ENCODE measurements at regions not wholly inside any gene's neighbourhood (a gene's known extent, or its start where the extent isn't known, plus 50 kb on each side); places are given as distances from the start of the nearest gene placed in this dataset.
"Not testable (repeated sequence)": the region's sequence is repeated elsewhere in the genome, so short reads cannot be mapped to it uniquely, and the experiment has no call there.

GRCh38 chrX:95539041-95539440 is 1145.6 kb upstream of the DIAPH2 start:
- Histone ChIP-seq H3K27me3 (replicated peaks in 2 of 5; ENCODE audit: control insufficient read depth in 4 of 5, insufficient read depth in 5 of 5, low read length in 4 of 5) (no peaks in the 10 kb centered on the region), H3K9me3 (ENCODE audit: control extremely low read depth in 1 of 5, control insufficient read depth in 4 of 5, insufficient read depth in 2 of 5, low read depth in 1 of 5, low read length in 4 of 5) (no peaks in the 10 kb centered on the region), H3K4me1 (ENCODE audit: control extremely low read depth in 1 of 4, control insufficient read depth in 4 of 4, insufficient read depth in 4 of 4, low read length in 3 of 4) (no peaks in the 10 kb centered on the region), H3K27ac (ENCODE audit: insufficient read depth in 1 of 2, low read depth in 1 of 2, low read length in 2 of 2, poor library complexity in 1 of 2, severe bottlenecking in 2 of 2) (no peak overlapping the region), H3K36me3 (ENCODE audit: control insufficient read depth in 4 of 4, insufficient read depth in 4 of 4, low read length in 3 of 4) (no peaks in the 10 kb centered on the region), H3K4me3 (ENCODE audit: control insufficient read depth in 1 of 7, extremely low read depth in 1 of 7, insufficient read depth in 4 of 7, low read depth in 2 of 7, low read length in 6 of 7) (no peak overlapping the region)
- DNase-seq: no peak
- 55% methylated on average over 3 of the region's 3 CpGs for WGBS (ENCODE audit: insufficient coverage)
- ChIA-PET POLR2A (no interaction called here), CTCF (no interaction called here)

DNA sequence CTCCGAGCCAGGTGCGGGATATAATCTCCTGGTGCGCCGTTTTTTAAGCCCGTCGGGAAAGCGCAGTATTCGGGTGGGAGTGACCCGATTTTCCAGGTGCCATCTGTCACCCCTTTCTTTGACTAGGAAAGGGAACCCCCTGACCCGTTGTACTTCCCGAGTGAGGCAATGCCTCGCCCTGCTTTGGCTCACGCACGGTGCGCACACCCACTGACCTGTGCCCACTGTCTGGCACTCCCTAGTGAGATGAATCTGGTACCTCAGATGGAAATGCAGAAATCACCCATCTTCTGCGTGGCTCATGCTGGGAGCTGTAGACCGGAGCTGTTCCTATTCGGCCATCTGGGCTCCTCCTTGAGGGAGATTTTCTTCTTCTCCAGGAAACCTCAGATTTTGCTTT is 1135.1 kb upstream of the DIAPH2 start:
- H3K36me3 ChIP-seq (ENCODE audit: control insufficient read depth in 4 of 4, insufficient read depth in 4 of 4, low read length in 3 of 4); H3K27ac ChIP-seq (ENCODE audit: insufficient read depth in 1 of 2, low read depth in 1 of 2, low read length in 2 of 2, poor library complexity in 1 of 2, severe bottlenecking in 2 of 2); H3K9me3 ChIP-seq (ENCODE audit: control extremely low read depth in 1 of 5, control insufficient read depth in 4 of 5, insufficient read depth in 2 of 5, low read depth in 1 of 5, low read length in 4 of 5); POLR2A ChIA-PET; DNase-seq; H3K4me1 ChIP-seq (ENCODE audit: control extremely low read depth in 1 of 4, control insufficient read depth in 4 of 4, insufficient read depth in 4 of 4, low read length in 3 of 4); H3K27me3 ChIP-seq (replicated peaks in 2 of 5; ENCODE audit: control insufficient read depth in 4 of 5, insufficient read depth in 5 of 5, low read length in 4 of 5); H3K4me3 ChIP-seq (ENCODE audit: control insufficient read depth in 1 of 7, extremely low read depth in 1 of 7, insufficient read depth in 4 of 7, low read depth in 2 of 7, low read length in 6 of 7); CTCF ChIA-PET: not testable (repeated sequence)
- WGBS (ENCODE audit: insufficient coverage): 93% methylated on average over 8 of the region's 18 CpGs

- ChIA-PET CTCF (no interaction called here), POLR2A (no interaction called here)
- Histone ChIP-seq H3K4me3 (ENCODE audit: control insufficient read depth in 1 of 7, extremely low read depth in 1 of 7, insufficient read depth in 4 of 7, low read depth in 2 of 7, low read length in 6 of 7) (no peak overlapping the region), H3K9me3 (ENCODE audit: control extremely low read depth in 1 of 5, control insufficient read depth in 4 of 5, insufficient read depth in 2 of 5, low read depth in 1 of 5, low read length in 4 of 5) (no peaks in the 10 kb centered on the region), H3K36me3 (ENCODE audit: control insufficient read depth in 4 of 4, insufficient read depth in 4 of 4, low read length in 3 of 4) (no peaks in the 10 kb centered on the region), H3K4me1 (ENCODE audit: control extremely low read depth in 1 of 4, control insufficient read depth in 4 of 4, insufficient read depth in 4 of 4, low read length in 3 of 4) (no peaks in the 10 kb centered on the region), H3K27me3 (replicated peaks in 2 of 5; ENCODE audit: control insufficient read depth in 4 of 5, insufficient read depth in 5 of 5, low read length in 4 of 5) (no peaks in the 10 kb centered on the region), H3K27ac (ENCODE audit: insufficient read depth in 1 of 2, low read depth in 1 of 2, low read length in 2 of 2, poor library complexity in 1 of 2, severe bottlenecking in 2 of 2) (no peak overlapping the region)
- no peak for DNase-seq
- WGBS (ENCODE audit: insufficient coverage): 82% methylated on average over 2 of the region's 2 CpGs
Measured at GRCh38 chrX:95585321-95585720, 1099.3 kb upstream of the DIAPH2 start.

DNA sequence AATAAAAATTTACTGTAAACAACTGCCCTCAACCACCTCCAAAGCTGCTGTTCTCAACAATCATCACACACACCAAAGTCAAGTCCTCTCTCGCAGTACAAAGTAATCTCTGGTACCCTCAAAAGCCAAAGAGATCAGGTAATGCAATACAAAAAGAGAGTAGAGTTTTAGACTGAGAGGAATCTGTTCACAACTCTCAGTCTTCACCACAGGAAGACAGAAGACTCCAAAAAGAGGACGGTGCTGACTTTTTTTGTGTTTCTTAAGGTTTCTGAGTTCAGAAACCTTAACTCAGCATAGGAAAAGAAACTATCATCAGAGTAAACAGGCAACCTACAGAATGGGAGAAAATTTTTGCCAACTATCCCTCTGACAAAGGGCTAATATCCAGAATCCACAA is 1072.3 kb upstream of the DIAPH2 start:
- Histone ChIP-seq H3K27ac (ENCODE audit: insufficient read depth in 1 of 2, low read depth in 1 of 2, low read length in 2 of 2, poor library complexity in 1 of 2, severe bottlenecking in 2 of 2) (no peak overlapping the region), H3K9me3 (ENCODE audit: control extremely low read depth in 1 of 5, control insufficient read depth in 4 of 5, insufficient read depth in 2 of 5, low read depth in 1 of 5, low read length in 4 of 5) (no peaks in the 10 kb centered on the region), H3K27me3 (replicated peaks in 2 of 5; ENCODE audit: control insufficient read depth in 4 of 5, insufficient read depth in 5 of 5, low read length in 4 of 5) (no peaks in the 10 kb centered on the region), H3K36me3 (ENCODE audit: control insufficient read depth in 4 of 4, insufficient read depth in 4 of 4, low read length in 3 of 4) (no peaks in the 10 kb centered on the region), H3K4me1 (ENCODE audit: control extremely low read depth in 1 of 4, control insufficient read depth in 4 of 4, insufficient read depth in 4 of 4, low read length in 3 of 4) (no peaks in the 10 kb centered on the region), H3K4me3 (ENCODE audit: control insufficient read depth in 1 of 7, extremely low read depth in 1 of 7, insufficient read depth in 4 of 7, low read depth in 2 of 7, low read length in 6 of 7) (no peak overlapping the region)
- ChIA-PET POLR2A (no interaction called here), CTCF (no interaction called here)
- no CpG with 5 or more reads among the region's 2 CpGs for WGBS (ENCODE audit: insufficient coverage)
- no peak for DNase-seq

GRCh38 chrX:95622200-95622599 is 1062.4 kb upstream of the DIAPH2 start:
- H3K27me3 ChIP-seq (replicated peaks in 2 of 5; ENCODE audit: control insufficient read depth in 4 of 5, insufficient read depth in 5 of 5, low read length in 4 of 5): no peaks in the 10 kb centered on the region
- H3K4me3 ChIP-seq (ENCODE audit: control insufficient read depth in 1 of 7, extremely low read depth in 1 of 7, insufficient read depth in 4 of 7, low read depth in 2 of 7, low read length in 6 of 7): no peak overlapping the region
- DNase-seq: no peak
- no peaks in the 10 kb centered on the region for H3K9me3 ChIP-seq (ENCODE audit: control extremely low read depth in 1 of 5, control insufficient read depth in 4 of 5, insufficient read depth in 2 of 5, low read depth in 1 of 5, low read length in 4 of 5)
- ChIA-PET POLR2A (no interaction called here), CTCF (interaction anchor here (0.6 kb wide), 1 partner anchor 225 kb away, joined by 3 read pairs; no protein-coding TSS in a partner anchor)
- no peaks in the 10 kb centered on the region for H3K4me1 ChIP-seq (ENCODE audit: control extremely low read depth in 1 of 4, control insufficient read depth in 4 of 4, insufficient read depth in 4 of 4, low read length in 3 of 4)
- 83% methylated on average over 5 of the region's 5 CpGs for WGBS (ENCODE audit: insufficient coverage)
- no peaks in the 10 kb centered on the region for H3K36me3 ChIP-seq (ENCODE audit: control insufficient read depth in 4 of 4, insufficient read depth in 4 of 4, low read length in 3 of 4)
- H3K27ac ChIP-seq (ENCODE audit: insufficient read depth in 1 of 2, low read depth in 1 of 2, low read length in 2 of 2, poor library complexity in 1 of 2, severe bottlenecking in 2 of 2): no peak overlapping the region

GRCh38 chrX:95626748-95627147 is 1057.9 kb upstream of the DIAPH2 start:
- Histone ChIP-seq H3K4me1 (ENCODE audit: control extremely low read depth in 1 of 4, control insufficient read depth in 4 of 4, insufficient read depth in 4 of 4, low read length in 3 of 4) (no peaks in the 10 kb centered on the region), H3K27me3 (replicated peaks in 2 of 5; ENCODE audit: control insufficient read depth in 4 of 5, insufficient read depth in 5 of 5, low read length in 4 of 5) (no peaks in the 10 kb centered on the region), H3K36me3 (ENCODE audit: control insufficient read depth in 4 of 4, insufficient read depth in 4 of 4, low read length in 3 of 4) (no peaks in the 10 kb centered on the region), H3K9me3 (ENCODE audit: control extremely low read depth in 1 of 5, control insufficient read depth in 4 of 5, insufficient read depth in 2 of 5, low read depth in 1 of 5, low read length in 4 of 5) (peaks cover 0 to 3% (median 0%) of the 10 kb centered on the region in 5 experiments), H3K27ac (ENCODE audit: insufficient read depth in 1 of 2, low read depth in 1 of 2, low read length in 2 of 2, poor library complexity in 1 of 2, severe bottlenecking in 2 of 2) (no peak overlapping the region), H3K4me3 (ENCODE audit: control insufficient read depth in 1 of 7, extremely low read depth in 1 of 7, insufficient read depth in 4 of 7, low read depth in 2 of 7, low read length in 6 of 7) (no peak overlapping the region)
- ChIA-PET CTCF (no interaction called here), POLR2A (no interaction called here)
- 73% methylated on average over 1 of the region's 1 CpG for WGBS (ENCODE audit: insufficient coverage)
- DNase-seq: no peak

DNA sequence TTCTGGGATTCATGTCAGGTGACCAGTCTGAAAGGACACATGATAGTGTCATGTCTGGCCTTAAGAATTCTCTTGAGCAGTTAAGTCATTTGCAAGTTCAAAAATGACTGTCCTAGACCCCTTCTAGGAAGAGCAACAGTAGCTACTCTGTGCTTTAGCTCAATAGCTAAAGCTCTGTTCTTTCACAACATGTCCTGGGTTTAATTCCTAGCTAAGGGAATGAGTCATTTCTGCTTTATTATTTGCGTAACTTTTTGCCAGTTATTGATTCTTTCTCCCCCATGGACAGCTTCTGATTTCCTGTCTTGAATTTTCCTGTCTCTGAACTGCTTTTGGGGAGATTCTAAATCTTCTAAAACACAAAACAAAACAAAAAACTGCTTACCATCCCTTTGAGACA is 1055.8 kb upstream of the DIAPH2 start:
- DNase-seq: no peak
- 80% methylated on average over 1 of the region's 1 CpG for WGBS (ENCODE audit: insufficient coverage)
- H3K4me1 ChIP-seq (ENCODE audit: control extremely low read depth in 1 of 4, control insufficient read depth in 4 of 4, insufficient read depth in 4 of 4, low read length in 3 of 4): no peaks in the 10 kb centered on the region
- ChIA-PET CTCF (interaction anchor here (0.7 kb wide), 1 partner anchor 12 kb away, joined by 3 read pairs; no protein-coding TSS in a partner anchor), POLR2A (no interaction called here)
- no peaks in the 10 kb centered on the region for H3K36me3 ChIP-seq (ENCODE audit: control insufficient read depth in 4 of 4, insufficient read depth in 4 of 4, low read length in 3 of 4)
- H3K27ac ChIP-seq (ENCODE audit: insufficient read depth in 1 of 2, low read depth in 1 of 2, low read length in 2 of 2, poor library complexity in 1 of 2, severe bottlenecking in 2 of 2): no peak overlapping the region
- H3K9me3 ChIP-seq (ENCODE audit: control extremely low read depth in 1 of 5, control insufficient read depth in 4 of 5, insufficient read depth in 2 of 5, low read depth in 1 of 5, low read length in 4 of 5): peaks cover 0 to 3% (median 0%) of the 10 kb centered on the region in 5 experiments
- H3K27me3 ChIP-seq (replicated peaks in 2 of 5; ENCODE audit: control insufficient read depth in 4 of 5, insufficient read depth in 5 of 5, low read length in 4 of 5): no peaks in the 10 kb centered on the region
- H3K4me3 ChIP-seq (ENCODE audit: control insufficient read depth in 1 of 7, extremely low read depth in 1 of 7, insufficient read depth in 4 of 7, low read depth in 2 of 7, low read length in 6 of 7): no peak overlapping the region

Measured in common myeloid progenitor, CD34-positive (primary cell).